ENCODE measurements at regions not wholly inside any gene's neighbourhood (a gene's known extent, or its start where the extent isn't known, plus 50 kb on each side); places are given as distances from the start of the nearest gene placed in this dataset.

GRCh38 chr3:77939726-77940125 is 899.8 kb downstream of the ROBO2 start:
- no peak for DNase-seq (ENCODE audit: extremely low read depth, low read depth)
- H3K4me3 ChIP-seq (replicated peaks; ENCODE audit: low read depth, low read length): no peak overlapping the region
- TF ChIP-seq CTCF (IDR thresholded peaks at IDR 0.05; ENCODE audit: low read depth, low read length, missing control alignments): no peak

DNA sequence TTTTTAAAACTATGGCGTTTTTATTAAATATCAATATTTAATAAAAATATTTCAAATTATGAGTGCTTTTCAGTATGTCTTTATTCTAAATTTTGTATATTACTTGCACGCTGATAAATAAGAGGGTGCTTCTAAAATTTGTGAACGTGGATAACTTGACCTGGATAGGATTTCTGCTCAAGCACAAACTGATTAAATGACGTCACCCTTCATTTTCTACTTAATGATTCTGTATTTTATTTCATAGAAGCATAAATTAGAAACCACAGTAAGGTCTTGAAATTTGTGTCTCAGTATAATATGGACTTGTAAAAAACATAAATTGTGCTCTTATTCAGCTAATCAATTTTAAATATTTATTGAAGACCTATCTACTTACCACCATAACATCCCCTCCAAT is 903.7 kb downstream of the ROBO2 start:
- no peak overlapping the region for H3K4me3 ChIP-seq (replicated peaks; ENCODE audit: low read depth, low read length)
- TF ChIP-seq CTCF (IDR thresholded peaks at IDR 0.05; ENCODE audit: low read depth, low read length, missing control alignments): no peak
- DNase-seq (ENCODE audit: extremely low read depth, low read depth): no peak

DNA sequence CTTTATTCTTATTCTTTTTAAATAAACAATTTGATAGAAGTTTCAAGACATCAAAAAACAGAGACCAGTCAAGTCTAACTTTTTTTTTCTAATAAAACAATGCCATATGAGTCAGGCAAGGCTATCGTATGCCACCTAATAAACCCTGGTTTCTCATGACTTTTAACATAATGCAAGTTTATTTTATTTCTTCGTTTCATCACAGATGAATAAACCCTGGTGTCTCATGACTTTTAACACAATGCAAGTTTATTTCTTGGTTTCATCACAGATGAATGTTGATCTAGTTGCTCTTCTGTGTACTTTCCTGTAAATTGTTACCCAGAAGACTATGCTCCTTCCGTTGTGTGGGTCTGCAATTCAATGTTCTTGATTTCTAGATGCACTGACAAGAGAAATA is 905.4 kb downstream of the ROBO2 start:
- no peak overlapping the region for H3K4me3 ChIP-seq (replicated peaks; ENCODE audit: low read depth, low read length)
- no peak for TF ChIP-seq CTCF (IDR thresholded peaks at IDR 0.05; ENCODE audit: low read depth, low read length, missing control alignments)
- DNase-seq (ENCODE audit: extremely low read depth, low read depth): no peak

- no peak for TF ChIP-seq CTCF (IDR thresholded peaks at IDR 0.05; ENCODE audit: low read depth, low read length, missing control alignments)
- no peak for DNase-seq (ENCODE audit: extremely low read depth, low read depth)
- no peak overlapping the region for H3K4me3 ChIP-seq (replicated peaks; ENCODE audit: low read depth, low read length)
Observed at GRCh38 chr3:77947671-77948070, 907.8 kb downstream of the ROBO2 start.

- no peak for TF ChIP-seq CTCF (IDR thresholded peaks at IDR 0.05; ENCODE audit: low read depth, low read length, missing control alignments)
- no peak overlapping the region for H3K4me3 ChIP-seq (replicated peaks; ENCODE audit: low read depth, low read length)
- no peak for DNase-seq (ENCODE audit: extremely low read depth, low read depth)
Observed at GRCh38 chr3:77967621-77968020, 927.7 kb downstream of the ROBO2 start.

DNA sequence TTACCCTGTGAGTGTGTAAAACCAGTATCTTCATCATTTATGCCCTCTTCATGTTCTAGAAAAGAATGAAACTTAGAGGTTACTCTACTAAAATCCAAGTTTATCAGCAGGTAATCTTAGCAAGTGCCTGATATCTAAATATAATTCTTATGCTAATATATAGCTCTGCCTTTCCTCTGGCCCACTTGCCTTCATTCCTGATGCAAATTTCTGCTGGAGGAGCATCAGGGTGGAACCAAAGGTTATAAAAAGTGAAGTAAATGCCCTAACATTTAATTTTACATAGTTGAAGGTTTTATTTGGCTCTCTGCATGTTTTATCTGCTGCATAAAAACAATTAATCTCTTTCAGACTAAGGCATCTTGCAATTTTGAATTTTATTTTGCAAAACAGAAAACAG is 936.2 kb downstream of the ROBO2 start:
- H3K4me3 ChIP-seq (replicated peaks; ENCODE audit: low read depth, low read length): no peak overlapping the region
- TF ChIP-seq CTCF (IDR thresholded peaks at IDR 0.05; ENCODE audit: low read depth, low read length, missing control alignments): no peak
- no peak for DNase-seq (ENCODE audit: extremely low read depth, low read depth)

DNA sequence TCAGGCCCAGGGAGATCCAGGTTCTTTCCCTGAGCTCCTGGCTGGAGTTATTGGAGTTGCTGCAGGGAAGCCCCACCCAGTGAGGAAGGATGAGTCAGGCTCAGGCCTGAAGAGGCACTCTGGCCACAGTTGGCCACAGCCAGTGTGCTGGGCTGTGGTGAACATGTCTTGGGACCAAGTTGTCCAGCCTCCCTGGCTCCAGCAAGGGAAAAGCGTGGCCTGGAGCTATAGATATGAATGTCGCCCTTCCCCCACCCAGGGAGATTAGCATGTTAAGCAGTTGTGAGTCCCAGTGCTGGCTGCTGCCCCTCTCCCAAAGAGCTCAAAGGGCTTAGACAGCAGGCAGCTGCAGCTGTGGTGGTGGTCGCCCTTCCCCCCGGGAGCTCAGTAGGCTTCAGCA is 963.2 kb downstream of the ROBO2 start:
- DNase-seq (ENCODE audit: extremely low read depth, low read depth): no peak
- no peak for TF ChIP-seq CTCF (IDR thresholded peaks at IDR 0.05; ENCODE audit: low read depth, low read length, missing control alignments)
- no peak overlapping the region for H3K4me3 ChIP-seq (replicated peaks; ENCODE audit: low read depth, low read length)
